ENCODE measurements at regions not wholly inside any gene's neighbourhood (a gene's known extent, or its start where the extent isn't known, plus 50 kb on each side); places are given as distances from the start of the nearest gene placed in this dataset.
"Not testable (repeated sequence)": the region's sequence is repeated elsewhere in the genome, so short reads cannot be mapped to it uniquely, and the experiment has no call there.

DNA sequence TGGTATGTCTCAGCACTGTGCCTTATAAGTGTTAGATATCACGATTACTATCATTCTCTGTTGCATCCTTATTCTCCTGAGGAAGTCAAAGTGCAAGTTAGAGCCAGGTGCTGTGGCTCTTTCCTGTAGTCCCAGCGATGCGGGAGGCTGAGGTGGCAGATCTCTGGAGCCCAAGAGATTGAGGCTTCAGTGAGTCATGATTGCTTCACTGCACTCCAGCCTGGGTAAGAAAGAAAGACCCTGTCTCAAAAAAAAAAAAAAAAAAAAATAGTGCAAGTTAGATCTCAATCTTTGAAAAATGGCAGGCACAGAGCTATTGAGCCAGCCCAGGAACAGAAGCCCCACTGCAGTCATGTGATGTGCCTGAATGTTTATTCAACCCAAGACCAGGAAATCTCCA, 147.8 kb upstream of the POGK start:
- no peaks in the 10 kb centered on the region for H3K36me3 ChIP-seq (ENCODE audit: insufficient read depth, low read depth, low read length)
- no peaks in the 10 kb centered on the region for H3K4me1 ChIP-seq (ENCODE audit: insufficient read depth, low read length)
- no peak overlapping the region for H3K9ac ChIP-seq (ENCODE audit: low read depth, low read length)
- H3K27me3 ChIP-seq (ENCODE audit: insufficient read depth, low read length) = no peaks in the 10 kb centered on the region
- 0 out of 2 replicates have a peak, but pooled peaks cover 2% of the 10 kb centered on the region for H3K9me3 ChIP-seq (ENCODE audit: insufficient read depth, low read depth, low read length)
- no peak overlapping the region for H3K4me3 ChIP-seq (ENCODE audit: low read length)
- no peak overlapping the region for H3K27ac ChIP-seq (ENCODE audit: low read length)

DNA sequence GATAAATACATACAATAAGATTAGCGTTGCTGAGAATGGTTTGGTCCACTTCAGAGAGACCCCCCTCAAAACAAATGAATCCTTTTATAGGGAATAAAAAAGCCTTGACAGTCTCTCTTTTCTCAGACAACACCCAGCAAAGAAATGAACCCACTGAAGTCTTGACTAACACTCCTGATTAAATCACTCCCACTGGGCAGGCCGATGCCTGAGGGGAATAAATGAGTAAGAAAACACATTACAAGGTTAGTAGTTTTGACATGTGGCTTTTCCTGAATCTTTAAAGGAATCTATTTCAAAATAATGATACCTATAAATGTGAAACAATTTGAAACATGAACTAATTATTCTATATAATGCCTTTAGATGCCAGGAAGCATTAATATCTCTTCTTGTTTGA, 146.9 kb upstream of the POGK start:
- Histone ChIP-seq H3K9me3 (ENCODE audit: insufficient read depth, low read depth, low read length) (no peaks in the 10 kb centered on the region), H3K27me3 (ENCODE audit: insufficient read depth, low read length) (no peaks in the 10 kb centered on the region), H3K36me3 (ENCODE audit: insufficient read depth, low read depth, low read length) (no peaks in the 10 kb centered on the region), H3K9ac (ENCODE audit: low read depth, low read length) (no peak overlapping the region), H3K4me3 (ENCODE audit: low read length) (no peak overlapping the region), H3K27ac (ENCODE audit: low read length) (no peak overlapping the region), H3K4me1 (ENCODE audit: insufficient read depth, low read length) (no peaks in the 10 kb centered on the region)

- H3K4me1 ChIP-seq (ENCODE audit: insufficient read depth, low read length) = no peaks in the 10 kb centered on the region
- no peaks in the 10 kb centered on the region for H3K36me3 ChIP-seq (ENCODE audit: insufficient read depth, low read depth, low read length)
- no peaks in the 10 kb centered on the region for H3K27me3 ChIP-seq (ENCODE audit: insufficient read depth, low read length)
- H3K9me3 ChIP-seq (ENCODE audit: insufficient read depth, low read depth, low read length) = no peaks in the 10 kb centered on the region
- no peak overlapping the region for H3K27ac ChIP-seq (ENCODE audit: low read length)
- H3K9ac ChIP-seq (ENCODE audit: low read depth, low read length) = no peak overlapping the region
- no peak overlapping the region for H3K4me3 ChIP-seq (ENCODE audit: low read length)
These were observed 146.1 kb upstream of the POGK start for GRCh38 chr1:166693158-166693557.

DNA sequence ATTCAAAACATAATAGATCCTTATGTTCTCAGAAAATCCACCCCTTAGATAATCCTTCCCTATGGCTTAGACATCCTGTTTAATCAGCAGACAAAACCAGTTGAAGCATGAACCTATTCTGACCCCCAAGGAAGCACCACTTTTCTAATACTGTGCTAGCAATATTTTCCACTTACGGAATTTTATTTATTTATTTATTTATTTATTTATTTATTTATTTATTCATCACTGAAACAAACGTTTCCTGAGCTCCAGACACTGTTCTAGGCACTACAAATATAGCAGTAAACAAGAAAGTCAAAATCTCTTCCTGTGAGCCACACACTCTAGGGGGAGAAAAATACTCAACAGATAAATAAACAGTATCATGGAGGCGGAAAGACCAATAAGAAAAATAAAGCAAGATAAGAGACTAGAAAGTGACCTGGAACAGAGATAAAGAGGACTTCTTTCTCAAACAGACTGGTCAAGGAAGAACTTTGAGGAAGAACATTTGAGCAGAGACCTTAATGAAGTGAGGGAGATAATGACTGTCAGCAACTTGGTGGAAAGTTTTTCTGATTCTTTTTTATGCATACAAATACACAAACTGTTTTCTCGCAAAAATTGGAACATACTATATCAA, 145.5 kb upstream of the POGK start:
- Histone ChIP-seq H3K27me3 (ENCODE audit: insufficient read depth, low read length) (no peaks in the 10 kb centered on the region), H3K4me3 (ENCODE audit: low read length) (no peak overlapping the region), H3K36me3 (ENCODE audit: insufficient read depth, low read depth, low read length) (no peaks in the 10 kb centered on the region), H3K27ac (ENCODE audit: low read length) (no peak overlapping the region), H3K9me3 (ENCODE audit: insufficient read depth, low read depth, low read length) (no peaks in the 10 kb centered on the region), H3K9ac (ENCODE audit: low read depth, low read length) (no peak overlapping the region), H3K4me1 (ENCODE audit: insufficient read depth, low read length) (no peaks in the 10 kb centered on the region)

- H3K27me3 ChIP-seq (ENCODE audit: insufficient read depth, low read length) = no peaks in the 10 kb centered on the region
- no peak overlapping the region for H3K9ac ChIP-seq (ENCODE audit: low read depth, low read length)
- no peaks in the 10 kb centered on the region for H3K9me3 ChIP-seq (ENCODE audit: insufficient read depth, low read depth, low read length)
- no peak overlapping the region for H3K4me3 ChIP-seq (ENCODE audit: low read length)
- H3K4me1 ChIP-seq (ENCODE audit: insufficient read depth, low read length) = no peaks in the 10 kb centered on the region
- no peak overlapping the region for H3K27ac ChIP-seq (ENCODE audit: low read length)
- no peaks in the 10 kb centered on the region for H3K36me3 ChIP-seq (ENCODE audit: insufficient read depth, low read depth, low read length)
These were observed 144.2 kb upstream of the POGK start for GRCh38 chr1:166695115-166695514.

GRCh38 chr1:166695834-166696233, 143.4 kb upstream of the POGK start:
- not testable (repeated sequence) for H3K27me3 ChIP-seq (ENCODE audit: insufficient read depth, low read length); H3K9me3 ChIP-seq (ENCODE audit: insufficient read depth, low read depth, low read length); H3K27ac ChIP-seq (ENCODE audit: low read length); H3K36me3 ChIP-seq (ENCODE audit: insufficient read depth, low read depth, low read length); H3K4me1 ChIP-seq (ENCODE audit: insufficient read depth, low read length); H3K9ac ChIP-seq (ENCODE audit: low read depth, low read length); H3K4me3 ChIP-seq (ENCODE audit: low read length)

- Histone ChIP-seq H3K9me3 (ENCODE audit: insufficient read depth, low read depth, low read length) (no peaks in the 10 kb centered on the region), H3K27ac (ENCODE audit: low read length) (no peak overlapping the region), H3K4me3 (ENCODE audit: low read length) (no peak overlapping the region), H3K27me3 (ENCODE audit: insufficient read depth, low read length) (no peaks in the 10 kb centered on the region), H3K36me3 (ENCODE audit: insufficient read depth, low read depth, low read length) (no peaks in the 10 kb centered on the region), H3K4me1 (ENCODE audit: insufficient read depth, low read length) (no peaks in the 10 kb centered on the region), H3K9ac (ENCODE audit: low read depth, low read length) (no peak overlapping the region)
These were observed 140.5 kb upstream of the POGK start for GRCh38 chr1:166698771-166699170.

DNA sequence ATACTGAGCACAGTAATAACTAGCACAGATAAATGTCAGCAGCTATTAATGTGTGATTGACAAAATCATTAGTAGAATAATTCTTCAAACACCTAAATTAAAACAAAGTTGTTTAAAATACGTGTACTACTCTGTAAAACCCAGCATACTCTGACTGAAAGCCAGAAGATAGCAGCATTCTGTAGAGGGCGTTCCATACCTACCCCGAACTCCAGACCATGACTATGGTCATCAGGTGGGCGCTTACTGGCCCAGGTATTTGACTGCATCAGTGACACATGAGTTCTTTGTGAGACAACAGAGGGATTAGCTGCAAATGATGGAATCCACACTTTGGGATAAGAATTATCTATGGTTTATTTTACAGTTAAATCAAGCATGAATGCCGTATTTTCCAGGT, 139.7 kb upstream of the POGK start:
- Histone ChIP-seq H3K27me3 (ENCODE audit: insufficient read depth, low read length) (no peaks in the 10 kb centered on the region), H3K4me3 (ENCODE audit: low read length) (no peak overlapping the region), H3K36me3 (ENCODE audit: insufficient read depth, low read depth, low read length) (no peaks in the 10 kb centered on the region), H3K9me3 (ENCODE audit: insufficient read depth, low read depth, low read length) (no peaks in the 10 kb centered on the region), H3K9ac (ENCODE audit: low read depth, low read length) (no peak overlapping the region), H3K27ac (ENCODE audit: low read length) (no peak overlapping the region), H3K4me1 (ENCODE audit: insufficient read depth, low read length) (no peaks in the 10 kb centered on the region)

- Histone ChIP-seq H3K4me1 (ENCODE audit: insufficient read depth, low read length) (no peaks in the 10 kb centered on the region), H3K9ac (ENCODE audit: low read depth, low read length) (no peak overlapping the region), H3K9me3 (ENCODE audit: insufficient read depth, low read depth, low read length) (no peaks in the 10 kb centered on the region), H3K27me3 (ENCODE audit: insufficient read depth, low read length) (no peaks in the 10 kb centered on the region), H3K36me3 (ENCODE audit: insufficient read depth, low read depth, low read length) (no peaks in the 10 kb centered on the region), H3K27ac (ENCODE audit: low read length) (no peak overlapping the region), H3K4me3 (ENCODE audit: low read length) (no peak overlapping the region)
These were observed 138.6 kb upstream of the POGK start for GRCh38 chr1:166700696-166701095.

DNA sequence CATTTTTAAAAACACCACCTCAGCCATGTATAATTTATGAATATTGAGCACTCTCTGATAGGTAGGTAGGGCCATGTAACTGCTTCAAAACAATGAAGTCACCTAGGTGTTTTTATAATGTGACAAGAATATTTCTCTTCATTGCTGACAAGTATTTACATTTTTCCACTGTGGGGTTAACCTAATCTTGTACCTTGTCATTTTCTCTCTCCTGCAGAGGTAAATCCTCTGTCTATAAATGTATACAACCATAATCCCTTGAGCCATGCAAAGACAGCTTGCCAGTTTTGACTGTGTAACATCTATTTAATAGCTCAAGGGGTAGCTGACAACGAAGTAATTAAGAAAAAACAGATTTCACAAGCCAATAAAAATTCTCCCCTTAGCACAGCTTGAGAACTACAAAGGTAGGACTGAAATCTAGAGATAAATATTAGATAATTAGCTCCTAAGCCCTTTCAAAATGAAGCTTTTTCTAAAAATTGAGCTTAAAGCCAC, 137.6 kb upstream of the POGK start:
- Histone ChIP-seq H3K27me3 (ENCODE audit: insufficient read depth, low read length) (no peaks in the 10 kb centered on the region), H3K4me1 (ENCODE audit: insufficient read depth, low read length) (no peaks in the 10 kb centered on the region), H3K9ac (ENCODE audit: low read depth, low read length) (no peak overlapping the region), H3K36me3 (ENCODE audit: insufficient read depth, low read depth, low read length) (no peaks in the 10 kb centered on the region), H3K4me3 (ENCODE audit: low read length) (no peak overlapping the region), H3K9me3 (ENCODE audit: insufficient read depth, low read depth, low read length) (no peaks in the 10 kb centered on the region), H3K27ac (ENCODE audit: low read length) (no peak overlapping the region)

DNA sequence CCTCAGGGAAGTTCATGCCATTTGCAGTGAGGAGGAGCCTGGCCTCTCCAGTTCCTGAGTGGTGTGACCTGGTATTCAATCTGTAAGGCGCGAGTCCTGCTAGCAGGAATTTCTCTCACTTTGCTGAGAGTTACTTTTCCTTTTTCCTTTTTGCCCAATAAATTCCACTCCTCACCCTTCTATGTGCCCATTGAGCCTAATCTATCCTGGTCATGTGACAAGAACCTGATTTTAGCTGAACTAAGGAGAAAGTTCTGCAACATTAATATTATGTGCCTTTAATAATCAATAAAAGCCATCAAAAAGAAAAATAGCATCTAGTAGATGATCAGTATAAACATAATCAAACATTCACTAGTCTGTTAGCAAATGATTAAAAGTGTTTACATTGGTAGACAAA, 136.1 kb upstream of the POGK start:
- Histone ChIP-seq H3K9ac (ENCODE audit: low read depth, low read length) (no peak overlapping the region), H3K9me3 (ENCODE audit: insufficient read depth, low read depth, low read length) (no peaks in the 10 kb centered on the region), H3K4me3 (ENCODE audit: low read length) (no peak overlapping the region), H3K27ac (ENCODE audit: low read length) (no peak overlapping the region), H3K27me3 (ENCODE audit: insufficient read depth, low read length) (no peaks in the 10 kb centered on the region), H3K36me3 (ENCODE audit: insufficient read depth, low read depth, low read length) (no peaks in the 10 kb centered on the region), H3K4me1 (ENCODE audit: insufficient read depth, low read length) (no peaks in the 10 kb centered on the region)

- H3K9me3 ChIP-seq (ENCODE audit: insufficient read depth, low read depth, low read length) = no peaks in the 10 kb centered on the region
- no peaks in the 10 kb centered on the region for H3K36me3 ChIP-seq (ENCODE audit: insufficient read depth, low read depth, low read length)
- no peak overlapping the region for H3K9ac ChIP-seq (ENCODE audit: low read depth, low read length)
- H3K27ac ChIP-seq (ENCODE audit: low read length) = no peak overlapping the region
- H3K4me1 ChIP-seq (ENCODE audit: insufficient read depth, low read length) = no peaks in the 10 kb centered on the region
- H3K27me3 ChIP-seq (ENCODE audit: insufficient read depth, low read length) = no peaks in the 10 kb centered on the region
- H3K4me3 ChIP-seq (ENCODE audit: low read length) = no peak overlapping the region
These were observed 135.4 kb upstream of the POGK start for GRCh38 chr1:166703726-166704462.
